ENCODE measurements at regions not wholly inside any gene's neighbourhood (a gene's known extent, or its start where the extent isn't known, plus 50 kb on each side); places are given as distances from the start of the nearest gene placed in this dataset.

DNA sequence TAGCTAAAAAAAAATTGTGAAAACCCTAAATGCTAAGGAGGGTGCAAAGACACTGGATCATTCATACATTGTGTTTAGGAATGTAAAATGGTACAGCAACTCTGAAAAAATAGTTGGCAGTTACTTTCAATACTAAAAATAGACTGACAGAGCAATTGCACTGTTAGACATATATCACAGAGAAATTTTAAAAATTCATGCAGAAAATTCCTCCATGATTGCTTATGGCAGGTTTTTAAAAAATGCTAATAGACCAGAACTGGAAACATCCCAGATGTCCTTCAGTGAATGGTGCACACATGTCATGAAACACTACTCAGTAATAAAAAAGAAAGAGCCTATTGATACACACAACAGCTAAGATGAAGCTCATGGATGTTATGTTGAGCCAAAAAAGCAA is 349.8 kb upstream of the DAB2 start:
- TF ChIP-seq CTCF (conservative IDR thresholded peaks at IDR 0.05; ENCODE audit: low read depth, low read length), result no peak
- TF ChIP-seq EZH2 (IDR thresholded peaks at IDR 0.05; ENCODE audit: low read length, unreplicated experiment), result no peak
- no peak for TF ChIP-seq EZH2phosphoT487 (IDR thresholded peaks at IDR 0.05; ENCODE audit: borderline replicate concordance, low read length)
- H3K4me1 ChIP-seq (ENCODE audit: insufficient read depth, low read length), result peaks cover 14% of the 10 kb centered on the region
- H3K9me3 ChIP-seq (ENCODE audit: low read length), result no peaks in the 10 kb centered on the region
- no peaks in the 10 kb centered on the region for H3K27me3 ChIP-seq (ENCODE audit: low read length)
- BruUV-seq (replicated peaks), result no TSS peak
- H3K9me2 ChIP-seq (replicated peaks; ENCODE audit: low read length), result no peaks in the 10 kb centered on the region
- H4K20me1 ChIP-seq (ENCODE audit: low read length), result no peaks in the 10 kb centered on the region
- no peak overlapping the region for H2AFZ ChIP-seq (ENCODE audit: low read length)
- no peak overlapping the region for H3K9ac ChIP-seq (ENCODE audit: low read length)
- no peaks in the 10 kb centered on the region for H3K36me3 ChIP-seq (ENCODE audit: low read depth, low read length)
- DNase-seq (no peak), ATAC-seq (no peak)
- H3K4me3 ChIP-seq (ENCODE audit: low read length), result no peak overlapping the region
- no peaks in the 10 kb centered on the region for H3K79me2 ChIP-seq (ENCODE audit: low read length)
- POLR2A ChIA-PET (ENCODE audit: unreplicated experiment), result no interaction called here
- no peaks in the 10 kb centered on the region for H3F3A ChIP-seq (ENCODE audit: low read length, unreplicated experiment)
- intact Hi-C loops (cut with micrococcal nuclease), result no loop called here
- CTCF ChIA-PET, result no interaction called here
- H3K27ac ChIP-seq (ENCODE audit: low read length), result no peak overlapping the region
- H3K4me2 ChIP-seq (ENCODE audit: low read length), result no peak overlapping the region

DNA sequence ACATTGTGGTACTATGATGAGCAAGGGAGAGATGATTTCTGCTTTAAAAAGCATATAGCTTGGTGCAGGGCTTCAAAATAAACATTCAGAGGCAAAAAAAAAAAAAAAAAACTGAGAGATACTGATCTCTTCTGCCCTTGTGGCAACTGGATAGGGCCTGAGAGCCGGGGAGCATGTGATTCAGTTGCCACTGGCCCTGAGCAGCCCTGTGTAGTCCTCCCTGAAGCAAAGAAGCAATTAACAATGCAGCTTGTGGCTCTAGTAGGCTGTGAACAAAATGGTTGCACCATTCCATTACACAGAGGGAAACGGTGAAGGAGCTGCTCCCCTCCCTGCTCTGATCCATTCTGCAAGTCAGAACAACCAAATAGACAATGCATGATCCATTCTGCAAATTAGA is 347.5 kb upstream of the DAB2 start:
- Histone ChIP-seq H4K20me1 (ENCODE audit: low read length) (no peaks in the 10 kb centered on the region), H3K27me3 (ENCODE audit: low read length) (no peaks in the 10 kb centered on the region), H3K9me2 (replicated peaks; ENCODE audit: low read length) (no peaks in the 10 kb centered on the region), H2AFZ (ENCODE audit: low read length) (peak overlapping the region; percentile 9; the same call in 1 of the 2 replicates), H3K4me2 (ENCODE audit: low read length) (no peak overlapping the region), H3K79me2 (ENCODE audit: low read length) (no peaks in the 10 kb centered on the region), H3K4me1 (ENCODE audit: insufficient read depth, low read length) (peaks cover 14% of the 10 kb centered on the region), H3K9ac (ENCODE audit: low read length) (no peak overlapping the region), H3K27ac (ENCODE audit: low read length) (no peak overlapping the region), H3K9me3 (ENCODE audit: low read length) (no peaks in the 10 kb centered on the region), H3F3A (ENCODE audit: low read length, unreplicated experiment) (no peaks in the 10 kb centered on the region), H3K4me3 (ENCODE audit: low read length) (no peak overlapping the region), H3K36me3 (ENCODE audit: low read depth, low read length) (no peaks in the 10 kb centered on the region)
- no peak for DNase-seq
- ChIA-PET POLR2A (ENCODE audit: unreplicated experiment) (no interaction called here), CTCF (no interaction called here)
- no peak for TF ChIP-seq CTCF (conservative IDR thresholded peaks at IDR 0.05; ENCODE audit: low read depth, low read length)
- no peak for TF ChIP-seq EZH2 (IDR thresholded peaks at IDR 0.05; ENCODE audit: low read length, unreplicated experiment)
- TF ChIP-seq EZH2phosphoT487 (IDR thresholded peaks at IDR 0.05; ENCODE audit: borderline replicate concordance, low read length), result no peak
- intact Hi-C loops (cut with micrococcal nuclease), result no loop called here
- BruUV-seq (replicated peaks), result no TSS peak
- ATAC-seq, result no peak

GRCh38 chr5:39767916-39768315 is 343.1 kb upstream of the DAB2 start:
- no peaks in the 10 kb centered on the region for H3K9me3 ChIP-seq (ENCODE audit: low read length)
- no peak for ATAC-seq
- no TSS peak for BruUV-seq (replicated peaks)

More at GRCh38 chr5:39767916-39768315, 343.1 kb upstream of the DAB2 start:
- Histone ChIP-seq H3K79me2 (ENCODE audit: low read length) (no peaks in the 10 kb centered on the region), H3K4me3 (ENCODE audit: low read length) (no peak overlapping the region), H3K36me3 (ENCODE audit: low read depth, low read length) (no peaks in the 10 kb centered on the region), H3K4me1 (ENCODE audit: insufficient read depth, low read length) (no peaks in the 10 kb centered on the region), H3K27ac (ENCODE audit: low read length) (no peak overlapping the region), H3F3A (ENCODE audit: low read length, unreplicated experiment) (no peaks in the 10 kb centered on the region), H3K9ac (ENCODE audit: low read length) (no peak overlapping the region), H3K9me2 (replicated peaks; ENCODE audit: low read length) (no peaks in the 10 kb centered on the region), H4K20me1 (ENCODE audit: low read length) (no peaks in the 10 kb centered on the region), H3K4me2 (ENCODE audit: low read length) (no peak overlapping the region), H2AFZ (ENCODE audit: low read length) (no peak overlapping the region), H3K27me3 (ENCODE audit: low read length) (no peaks in the 10 kb centered on the region)
- TF ChIP-seq EZH2 (IDR thresholded peaks at IDR 0.05; ENCODE audit: low read length, unreplicated experiment), result no peak
- no peak for TF ChIP-seq EZH2phosphoT487 (IDR thresholded peaks at IDR 0.05; ENCODE audit: borderline replicate concordance, low read length)
- no peak for TF ChIP-seq CTCF (conservative IDR thresholded peaks at IDR 0.05; ENCODE audit: low read depth, low read length)
- intact Hi-C loops (cut with micrococcal nuclease), result loop anchor here (10.0 kb wide), 1 partner anchor 127 kb away; no protein-coding TSS in a partner anchor
- POLR2A ChIA-PET (ENCODE audit: unreplicated experiment), result no interaction called here
- CTCF ChIA-PET, result no interaction called here
- DNase-seq, result no peak
